Fibroblast of skin of abdomen (primary cell): ENCODE measurements at regions not wholly inside any gene's neighbourhood (a gene's known extent, or its start where the extent isn't known, plus 50 kb on each side); places are given as distances from the start of the nearest gene placed in this dataset.

Experiments used
- DNase-seq: peaks from one replicate; pipeline ENCODE4 v3.0.0-alpha.2; 2013

DNA sequence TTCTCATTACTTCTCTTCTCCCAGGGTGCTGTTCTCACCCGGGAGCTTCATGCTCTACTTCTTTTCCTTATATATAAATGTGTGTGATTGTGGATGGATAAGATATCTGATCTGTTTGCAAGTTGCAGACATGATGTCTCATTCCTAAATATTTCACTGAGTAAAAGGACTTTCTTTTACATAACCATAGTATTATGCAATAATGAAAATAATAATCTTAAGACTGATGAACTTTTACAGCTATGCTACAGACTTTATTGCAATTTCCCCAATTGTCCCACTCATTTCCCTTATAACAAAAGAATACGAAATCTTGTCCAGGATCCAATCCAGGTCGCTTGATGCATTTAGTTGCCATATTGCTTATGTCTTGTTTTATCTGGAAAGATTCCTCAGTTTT, 284.5 kb upstream of the JAG1 start:
- no peak for DNase-seq

DNA sequence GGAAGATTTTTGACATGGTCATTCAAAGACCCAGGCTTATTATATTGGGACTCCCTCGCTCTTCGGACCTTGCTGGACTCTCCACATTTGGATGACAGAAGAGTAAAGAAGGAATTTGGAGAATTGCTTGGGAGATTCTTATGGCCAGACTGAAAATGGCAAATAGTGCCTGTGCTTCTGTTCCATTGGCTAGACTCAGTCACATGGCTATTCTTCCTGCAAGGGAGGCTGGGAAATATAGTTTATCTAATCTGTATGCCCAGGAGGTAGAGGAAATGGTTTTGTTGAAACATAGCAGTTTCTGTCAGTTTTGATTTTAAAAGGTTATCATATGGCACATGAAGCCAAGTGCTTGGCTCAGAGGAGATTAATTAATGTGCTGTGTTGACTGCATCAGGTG, 286.6 kb upstream of the JAG1 start:
- no peak for DNase-seq

DNA sequence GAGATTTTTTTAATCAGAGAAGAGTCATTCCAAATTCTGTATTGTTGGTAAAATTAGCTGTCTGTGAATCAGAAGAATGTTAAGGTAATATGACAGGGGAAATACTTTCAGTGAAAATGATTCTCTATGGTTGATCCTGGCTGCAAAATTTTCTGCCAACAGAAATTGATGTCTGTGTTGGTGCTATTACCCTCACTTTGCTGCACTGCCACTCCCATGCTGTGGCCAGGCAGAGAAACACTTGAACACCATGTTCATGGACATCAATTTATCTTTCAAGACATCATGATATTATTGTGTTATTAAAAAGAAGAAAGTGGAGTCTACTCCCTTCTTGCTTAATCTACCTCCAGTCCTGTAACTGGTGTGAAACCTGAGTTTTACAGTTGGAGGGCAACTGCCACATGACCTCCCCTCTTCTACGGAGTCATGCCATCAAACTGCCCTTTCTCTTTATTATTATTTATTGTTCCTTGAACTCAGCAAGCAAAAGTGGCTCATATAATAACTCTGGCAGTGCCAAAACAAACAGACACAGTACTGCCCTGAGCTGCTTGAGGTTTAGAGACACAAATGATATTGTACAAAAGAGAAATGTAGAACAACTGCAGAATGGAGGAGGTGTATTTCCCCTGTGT, 288.0 kb upstream of the JAG1 start:
- no peak for DNase-seq

GRCh38 chr20:10962937-10963336, 289.1 kb upstream of the JAG1 start:
- no peak for DNase-seq

DNA sequence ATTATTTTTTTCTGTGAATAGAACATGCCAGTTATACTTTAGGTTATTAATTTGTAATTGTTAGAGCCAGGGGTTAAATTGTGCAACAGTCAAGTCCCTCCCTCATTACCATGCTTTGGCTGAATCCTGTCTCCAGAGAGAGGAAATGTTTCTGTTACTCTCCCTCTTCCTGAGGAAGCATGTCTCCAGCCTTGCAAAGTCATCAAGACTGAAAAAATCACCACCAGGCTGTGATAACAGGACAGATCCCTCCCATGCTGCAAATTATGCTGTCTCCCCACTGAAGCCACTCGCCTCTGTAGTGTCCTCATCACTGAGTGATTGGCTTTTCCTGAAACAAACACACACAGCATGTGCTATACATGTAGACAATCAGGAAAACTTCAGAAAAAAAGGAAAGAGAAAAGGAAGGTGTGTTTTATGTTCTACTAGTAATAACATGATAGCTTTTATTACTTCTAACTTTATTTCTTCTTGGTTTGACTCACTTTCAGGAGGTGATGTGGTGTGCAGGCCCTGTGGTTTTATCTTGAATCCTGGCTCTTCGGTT, 290.0 kb upstream of the JAG1 start:
- no peak for DNase-seq

DNA sequence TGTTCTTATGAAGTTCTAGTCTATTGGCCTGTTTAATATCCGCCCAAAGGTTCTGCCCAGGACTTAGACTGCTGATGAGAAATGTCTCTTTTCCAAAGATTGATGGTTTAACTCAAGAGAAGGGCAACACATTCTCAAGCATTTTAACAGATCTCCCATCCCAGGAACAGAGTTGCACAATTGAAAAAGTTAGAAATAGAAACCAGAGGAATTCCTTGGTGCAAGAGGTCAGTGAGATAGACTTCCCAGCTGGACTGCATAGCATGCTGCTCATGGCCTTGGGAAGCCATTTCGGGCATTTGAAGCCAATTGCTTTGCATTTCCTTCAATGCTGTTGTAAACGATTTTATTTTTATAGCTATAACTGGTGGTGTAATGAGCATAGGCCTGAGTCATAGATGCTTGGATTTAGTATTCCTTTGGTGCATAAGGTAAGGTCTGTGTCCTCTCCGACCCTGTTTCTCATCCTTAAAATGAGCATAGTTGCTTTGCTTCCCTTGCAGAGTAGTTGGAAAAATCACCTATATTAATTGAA, 292.2 kb upstream of the JAG1 start:
- no peak for DNase-seq

- peak; percentile 33 for DNase-seq
Observed at GRCh38 chr20:10970109-10970508, 296.3 kb upstream of the JAG1 start.

DNA sequence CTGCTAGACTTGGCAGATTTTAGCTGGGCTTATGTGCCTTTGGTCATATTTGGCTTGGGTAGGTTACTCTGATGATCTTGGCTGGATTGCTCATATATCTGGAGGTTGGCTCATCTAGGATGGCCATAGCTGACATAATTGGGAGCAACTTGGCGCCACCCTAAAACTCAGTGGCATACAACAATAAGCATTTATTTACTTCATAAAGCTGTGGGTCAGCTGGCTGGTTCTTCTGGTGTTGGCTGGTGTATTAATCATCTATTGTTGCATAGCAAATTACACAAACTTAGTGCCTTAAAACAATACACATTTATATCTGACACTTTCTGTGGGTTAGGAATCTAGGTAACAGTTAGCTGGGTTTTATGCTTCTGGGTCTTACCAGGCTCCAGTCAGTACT, 297.3 kb upstream of the JAG1 start:
- DNase-seq, result no peak

DNA sequence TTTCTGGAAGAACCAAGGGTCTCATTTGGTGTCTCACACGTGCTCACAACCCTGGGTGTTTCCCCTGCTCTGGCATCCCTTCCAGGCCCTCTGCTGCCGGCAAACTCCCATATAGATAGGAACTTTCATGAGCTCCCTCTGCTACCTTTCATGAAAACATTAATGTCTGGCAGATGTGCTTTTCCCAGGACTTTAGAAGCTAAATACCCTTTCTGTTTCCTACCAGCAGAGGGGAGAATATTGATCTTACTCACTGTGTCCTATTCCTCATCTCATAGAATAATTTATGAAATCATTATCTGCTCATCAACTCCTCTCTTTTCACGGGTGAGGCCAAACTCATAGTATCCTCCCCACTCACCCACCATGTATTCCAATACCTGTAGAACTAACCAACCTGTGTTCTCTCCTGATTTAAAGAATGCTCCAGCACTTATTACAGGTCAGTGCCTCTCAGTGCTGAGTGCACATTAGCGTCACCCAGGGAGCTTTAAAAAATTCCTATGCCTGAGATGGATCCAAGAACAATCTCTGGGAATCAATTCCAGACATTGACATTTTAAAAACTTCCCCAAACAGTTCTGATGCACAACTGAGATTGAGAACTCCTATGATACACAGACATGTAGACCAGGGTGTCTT, 298.5 kb upstream of the JAG1 start:
- DNase-seq, result no peak

DNA sequence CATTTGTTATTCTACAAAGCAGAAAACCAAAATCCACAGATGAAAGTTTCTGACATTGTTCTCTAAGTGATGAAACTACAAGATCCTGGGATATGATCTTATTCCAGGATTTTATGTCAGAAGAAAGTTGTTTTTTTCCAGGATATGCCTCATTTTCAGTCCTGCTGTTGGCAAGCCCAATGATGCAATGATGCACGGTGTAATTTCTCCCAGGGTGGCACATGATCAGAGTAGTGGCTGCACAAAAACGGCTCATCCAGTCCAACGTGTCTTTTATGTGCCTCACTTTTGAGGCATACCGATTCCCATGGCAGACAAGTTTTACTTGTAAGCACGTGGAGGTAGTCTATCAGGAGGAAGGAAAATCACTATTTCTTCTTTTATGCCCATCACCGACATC, 302.3 kb upstream of the JAG1 start:
- no peak for DNase-seq

GRCh38 chr20:10978019-10978702, 304.4 kb upstream of the JAG1 start:
- no peak for DNase-seq

DNA sequence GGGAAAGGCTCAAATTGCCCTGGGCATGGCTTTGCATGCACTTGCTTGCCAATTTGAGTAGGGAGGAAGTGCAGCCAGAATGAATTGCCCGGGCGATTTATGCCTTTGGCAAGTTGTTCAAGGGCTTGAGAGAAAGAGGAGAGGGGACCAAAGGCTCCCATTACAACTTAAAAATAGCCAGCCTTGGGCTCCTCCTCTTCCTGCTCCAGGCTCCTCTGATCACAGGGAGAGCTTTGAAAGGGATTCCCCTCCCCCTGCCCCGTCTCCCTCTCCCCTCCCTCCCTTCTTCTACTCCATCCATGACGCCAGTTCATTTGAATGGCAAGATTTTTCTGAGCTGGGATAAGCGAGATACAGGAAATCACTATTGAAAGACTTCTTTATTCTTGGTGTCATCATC, 304.9 kb upstream of the JAG1 start:
- no peak for DNase-seq

- DNase-seq, result peak; percentile 83
Observed at GRCh38 chr20:10982692-10983091, 308.9 kb upstream of the JAG1 start.

- no peak for DNase-seq
Observed at GRCh38 chr20:10984294-10984693, 310.5 kb upstream of the JAG1 start.

DNA sequence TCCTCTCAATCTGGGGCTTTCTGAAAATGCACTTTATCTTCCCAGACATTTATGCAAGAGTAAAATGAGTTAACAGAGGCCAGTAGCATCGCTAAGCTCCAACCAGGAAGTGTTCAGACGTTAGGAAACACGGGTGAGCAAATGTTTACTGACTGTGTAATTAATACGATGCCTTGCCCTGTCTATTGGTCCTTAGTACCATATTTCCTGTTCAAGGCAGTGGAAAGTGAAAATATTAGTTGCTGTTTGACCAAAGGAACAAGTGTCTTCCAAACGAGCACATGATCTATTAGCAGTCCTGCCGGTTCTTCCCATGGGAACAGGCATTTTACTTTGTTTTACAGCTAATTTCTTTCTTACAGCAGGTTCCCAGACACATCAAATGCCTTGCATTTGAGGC, 311.1 kb upstream of the JAG1 start:
- DNase-seq, result no peak

DNA sequence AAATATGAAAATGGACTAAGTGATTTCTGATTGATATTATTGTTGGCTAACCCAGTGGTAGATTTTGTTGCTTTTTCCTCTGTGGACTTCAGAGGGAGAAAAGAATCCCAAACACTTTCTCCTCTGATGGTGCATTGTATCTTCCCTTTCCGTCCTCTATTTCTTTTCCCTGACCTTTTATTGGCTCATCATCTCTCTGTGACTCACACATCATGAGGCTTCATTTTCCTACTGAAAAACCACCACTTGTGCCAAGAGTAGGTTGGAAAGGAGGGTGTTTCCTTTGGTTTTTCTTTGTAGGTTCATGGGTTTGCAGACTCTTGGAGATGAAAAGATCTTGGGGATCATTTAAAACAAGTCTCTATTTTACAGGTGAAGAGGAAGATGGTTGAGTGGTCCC, 311.7 kb upstream of the JAG1 start:
- peak; percentile 31 for DNase-seq

DNA sequence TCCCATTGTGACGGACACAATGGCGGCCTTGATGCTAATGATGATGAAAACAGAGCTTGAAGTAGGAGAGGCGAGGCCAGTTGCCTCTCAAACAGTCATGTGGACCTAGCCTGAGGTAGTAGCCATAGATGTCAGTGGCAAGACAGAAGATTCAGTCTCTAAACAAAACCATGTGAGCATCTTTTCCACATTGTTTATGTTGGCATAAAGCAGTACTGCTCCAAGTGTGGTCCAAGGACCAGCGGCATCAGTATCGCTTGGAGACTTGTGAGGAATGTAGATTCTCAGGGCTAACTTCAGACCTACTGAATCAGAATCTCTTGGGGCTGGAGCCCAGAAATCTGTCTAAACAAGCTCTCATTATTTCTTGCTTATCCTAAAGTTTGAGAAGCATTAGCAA, 312.8 kb upstream of the JAG1 start:
- peak; percentile 59 for DNase-seq

DNA sequence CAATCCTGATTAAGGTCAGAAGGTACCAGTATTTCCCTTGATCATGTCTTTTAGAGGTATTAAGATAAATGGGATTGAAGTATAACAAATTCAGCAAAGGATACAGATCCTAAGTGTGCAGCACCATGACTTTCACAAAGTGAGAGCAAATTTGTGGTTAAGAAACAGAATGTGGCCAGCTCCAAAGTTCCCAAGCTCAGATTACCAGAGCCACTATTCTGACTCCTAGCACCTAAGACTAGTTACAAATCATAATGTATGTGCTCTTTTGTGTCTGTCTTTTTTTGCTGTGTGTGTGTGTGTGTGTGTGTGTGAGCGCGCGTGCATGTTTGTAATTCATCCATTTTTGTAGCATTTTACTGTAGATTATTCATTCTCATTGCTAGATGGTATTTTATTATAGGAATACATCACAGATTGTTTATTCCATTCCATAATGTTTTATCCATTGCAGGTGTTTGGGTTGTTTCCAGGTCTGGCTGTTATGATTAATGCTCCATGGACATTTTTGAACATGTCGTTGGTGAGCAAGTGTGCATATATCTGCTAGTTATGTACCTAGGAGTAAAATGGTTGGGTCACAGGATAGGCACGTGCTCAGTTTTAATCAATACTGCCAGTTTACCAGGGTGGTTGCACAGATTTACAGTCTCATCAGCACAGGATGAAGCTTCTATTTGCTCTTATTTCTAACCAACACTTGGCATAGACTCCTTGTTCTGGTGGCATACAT, 314.0 kb upstream of the JAG1 start:
- DNase-seq, result no peak

DNA sequence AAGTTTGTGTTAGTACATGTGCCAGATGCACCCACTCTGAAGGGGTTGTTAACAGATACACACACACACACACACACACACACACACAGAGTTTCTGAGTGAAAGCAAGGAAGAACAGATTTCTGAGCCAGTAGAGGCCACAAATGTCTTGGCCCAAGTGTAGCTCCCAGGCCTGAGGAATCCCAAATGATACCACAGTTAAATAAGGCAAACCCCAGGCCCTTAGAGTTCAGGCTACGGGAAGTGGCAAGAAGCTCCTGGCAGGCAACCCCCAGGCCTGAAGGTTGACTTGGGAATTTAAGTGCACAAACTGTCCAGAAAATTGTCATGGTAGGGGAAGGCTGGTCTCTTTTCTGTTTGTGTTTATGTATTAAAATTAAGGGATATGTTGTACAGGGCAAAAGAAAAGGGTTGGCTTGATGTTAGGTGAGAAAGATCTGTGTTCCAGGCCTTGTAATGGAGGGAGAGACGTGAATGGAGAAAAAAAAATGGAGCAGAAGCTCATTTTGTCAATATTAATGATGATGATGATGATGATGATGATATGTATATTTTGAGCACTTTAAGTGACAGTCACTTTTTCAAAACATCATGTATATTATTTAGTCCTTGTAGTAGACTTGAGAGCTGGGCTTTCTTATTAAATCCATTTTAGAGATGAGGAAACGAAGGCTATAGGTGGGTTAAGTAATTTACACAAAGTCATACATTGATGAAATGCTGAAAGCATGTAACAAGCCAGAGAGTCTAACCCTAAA, 317.0 kb upstream of the JAG1 start:
- no peak for DNase-seq

DNA sequence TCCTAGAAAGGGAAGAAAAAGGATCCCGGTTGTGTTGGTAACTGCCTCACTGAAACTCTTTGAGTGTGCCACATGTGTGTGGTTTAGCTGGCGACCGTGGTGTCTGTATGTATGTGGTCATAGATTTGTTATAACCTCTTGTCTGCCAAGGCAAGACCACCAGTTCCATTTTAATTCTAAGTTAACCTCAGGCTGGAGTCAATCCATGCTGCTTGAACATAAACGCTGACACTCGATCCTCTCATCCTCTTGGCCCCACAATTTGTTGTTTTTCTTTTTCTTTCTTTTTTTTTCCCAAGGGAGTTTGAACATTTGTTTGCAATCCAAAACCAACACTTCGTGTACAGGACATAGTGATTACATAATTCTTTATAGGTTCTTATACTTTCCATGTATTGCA, 318.9 kb upstream of the JAG1 start:
- DNase-seq, result peak; percentile 15

- DNase-seq, result no peak
Observed at GRCh38 chr20:10994991-10995700, 321.3 kb upstream of the JAG1 start.

DNA sequence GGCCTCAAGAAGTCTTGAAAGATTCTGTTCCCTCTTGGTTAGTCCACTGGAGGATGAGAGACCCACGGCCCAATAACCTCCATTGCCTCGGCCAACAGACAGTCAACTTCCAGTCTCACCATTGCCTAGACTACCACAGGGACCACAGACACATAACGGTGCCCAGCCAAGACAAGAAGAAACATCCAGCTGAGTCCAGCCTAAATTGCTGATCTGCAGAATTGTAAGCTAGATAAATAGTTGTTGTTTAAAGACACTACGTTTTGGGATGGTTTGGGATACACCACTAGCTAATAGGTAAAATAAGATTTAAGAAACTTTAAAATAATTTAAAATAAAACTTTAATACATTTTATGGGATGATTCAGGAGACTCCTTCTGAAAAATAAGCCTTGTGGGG, 324.7 kb upstream of the JAG1 start:
- no peak for DNase-seq
